GM23338 (cell line): ENCODE measurements at regions not wholly inside any gene's neighbourhood (a gene's known extent, or its start where the extent isn't known, plus 50 kb on each side); places are given as distances from the start of the nearest gene placed in this dataset.

Experiments used
- ATAC-seq: fragments of 200-7000 bp; cut with Tn5 transposase; 3 replicates; pipeline ENCODE4 v1.9.1; 2020
- DNase-seq: peaks from one replicate; pipeline ENCODE4 v3.0.0-alpha.2; 2015; ENCODE audit warnings: low spot score
- H2AFZ ChIP-seq: fragments of 200-600 bp; sonication (generic); 2 replicates; pipeline ENCODE4 v1.8.0; 2016; ENCODE audit warnings: antibody characterized with exemption, mild to moderate bottlenecking, moderate library complexity
- H3F3A ChIP-seq: fragments of 200-600 bp; sonication (generic); replicated peaks from 2 replicates; pipeline ENCODE4 v1.8.0; 2017; ENCODE audit warnings: antibody characterized with exemption, mixed run types, low read depth
- H3K27ac ChIP-seq: fragments of 200-600 bp; sonication (generic); 2 replicates; pipeline ENCODE4 v1.6.1; 2016; ENCODE audit warnings: low read depth
- H3K27me3 ChIP-seq: fragments of 200-600 bp; sonication (generic); 2 replicates; pipeline ENCODE4 v1.8.0; 2016; ENCODE audit warnings: mild to moderate bottlenecking, mixed run types, moderate library complexity; ENCODE audit not compliant: insufficient read depth
- H3K36me3 ChIP-seq: fragments of 200-600 bp; sonication (generic); 2 replicates; pipeline ENCODE4 v1.8.0; 2016; ENCODE audit warnings: mild to moderate bottlenecking; ENCODE audit not compliant: insufficient read depth
- H3K4me1 ChIP-seq: fragments of 200-600 bp; sonication (generic); 2 replicates; pipeline ENCODE4 v1.8.0; 2016; ENCODE audit warnings: mild to moderate bottlenecking, moderate library complexity; ENCODE audit not compliant: insufficient read depth
- H3K4me2 ChIP-seq: fragments of 200-600 bp; sonication (generic); 2 replicates; pipeline ENCODE4 v1.7.1; 2017; ENCODE audit warnings: mixed run types
- H3K4me3 ChIP-seq: fragments of 200-600 bp; sonication (generic); 2 replicates; pipeline ENCODE4 v1.6.1; 2016; ENCODE audit warnings: mixed run types
- H3K79me2 ChIP-seq: fragments of 200-600 bp; sonication (generic); replicated peaks from 2 replicates; pipeline ENCODE4 v1.8.0; 2017; ENCODE audit warnings: mild to moderate bottlenecking; ENCODE audit not compliant: insufficient read depth
- H3K9me2 ChIP-seq: fragments of 200-600 bp; sonication (generic); 2 replicates; pipeline ENCODE4 v1.8.0; 2017; ENCODE audit not compliant: insufficient read depth
- H4K20me1 ChIP-seq: fragments of 200-600 bp; sonication (generic); replicated peaks from 2 replicates; pipeline ENCODE4 v1.8.0; 2017; ENCODE audit warnings: mild to moderate bottlenecking; ENCODE audit not compliant: insufficient read depth
- H3K27ac Mint-ChIP-seq: 2 replicates; pipeline ENCODE4 v1.8.0; 2020; ENCODE audit warnings: inconsistent platforms, mild to moderate bottlenecking, moderate library complexity, mixed read lengths
- H3K27me3 Mint-ChIP-seq: 3 replicates; pipeline ENCODE4 v1.8.0; 2022; ENCODE audit warnings: low read depth, mild to moderate bottlenecking, moderate library complexity, mixed read lengths, inconsistent platforms; ENCODE audit not compliant: insufficient read depth, poor library complexity
- H3K36me3 Mint-ChIP-seq: 3 replicates; pipeline ENCODE4 v1.8.0; 2021; ENCODE audit warnings: low read depth, mild to moderate bottlenecking, inconsistent platforms, moderate library complexity, mixed read lengths
- H3K4me1 Mint-ChIP-seq: 3 replicates; pipeline ENCODE4 v1.8.0; 2020; ENCODE audit warnings: mild to moderate bottlenecking, inconsistent platforms, mixed read lengths
- H3K4me3 Mint-ChIP-seq: 3 replicates; pipeline ENCODE4 v1.8.0; 2021; ENCODE audit warnings: moderate library complexity, mild to moderate bottlenecking, inconsistent platforms, mixed read lengths
- H3K9me3 Mint-ChIP-seq: 3 replicates; pipeline ENCODE4 v1.8.0; 2020; ENCODE audit warnings: moderate library complexity, mild to moderate bottlenecking, inconsistent platforms, mixed read lengths
- CREB1 ChIP-seq: fragments of 250-450 bp; sonication (Bioruptor Pico); IDR thresholded peaks from 2 replicates; pipeline ENCODE4 v1.5.0; 2020; ENCODE audit warnings: low read depth, mild to moderate bottlenecking, moderate library complexity
- EZH2 ChIP-seq: fragments of 200-600 bp; sonication (generic); IDR thresholded peaks from one replicate; pipeline ENCODE4 v1.8.0; 2017; ENCODE audit warnings: antibody characterized with exemption, mild to moderate bottlenecking, low read depth; ENCODE audit not compliant: unreplicated experiment
- EZH2phosphoT487 ChIP-seq: fragments of 200-600 bp; sonication (generic); IDR thresholded peaks from one replicate; pipeline ENCODE4 v1.8.1; 2018; ENCODE audit warnings: antibody characterized with exemption; ENCODE audit not compliant: unreplicated experiment
- JUNB ChIP-seq: IDR thresholded peaks from one replicate; pipeline ENCODE4 v1.6.1; 2016; ENCODE audit warnings: antibody characterized with exemption; ENCODE audit not compliant: unreplicated experiment
- NANOG ChIP-seq: IDR thresholded peaks from 2 replicates; pipeline ENCODE4 v1.6.1; 2016; ENCODE audit warnings: antibody characterized with exemption, borderline replicate concordance
- STAT1 ChIP-seq: IDR thresholded peaks from one replicate; pipeline ENCODE4 v1.6.1; 2016; ENCODE audit warnings: antibody characterized with exemption; ENCODE audit not compliant: unreplicated experiment
- ZNF331 ChIP-seq: fragments of 250-450 bp; sonication (Bioruptor Pico); IDR thresholded peaks from 2 replicates; pipeline ENCODE4 v1.5.0; 2020; ENCODE audit warnings: low read depth, mild to moderate bottlenecking, moderate library complexity
- ZNF462 ChIP-seq: fragments of 250-450 bp; sonication (Bioruptor Pico); IDR thresholded peaks from 2 replicates; pipeline ENCODE4 v1.5.0; 2020; ENCODE audit warnings: mild to moderate bottlenecking, moderate library complexity

DNA sequence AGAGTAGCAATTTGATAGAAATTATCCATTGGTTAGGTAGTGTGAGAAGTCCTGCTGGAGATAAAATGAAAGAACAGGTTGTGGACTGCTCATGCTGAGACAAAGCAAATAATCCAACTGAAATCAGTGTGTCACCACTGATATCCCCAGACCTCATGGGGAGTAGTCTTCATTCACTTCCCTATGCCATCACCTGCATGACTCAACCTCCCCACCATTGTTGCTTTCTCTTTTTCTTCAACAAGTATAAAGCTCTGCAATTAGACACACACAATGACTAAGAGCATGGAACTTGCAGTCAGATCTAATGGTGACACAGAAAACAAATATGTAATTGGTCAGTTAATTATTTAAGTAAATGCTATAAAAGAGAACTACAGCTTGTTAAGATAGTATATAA, 475.3 kb downstream of the RIT2 start (continued):
- TF ChIP-seq ZNF462 (CRISPR knock-in tag) (no peak), ZNF331 (CRISPR knock-in tag) (no peak), NANOG (no peak)

DNA sequence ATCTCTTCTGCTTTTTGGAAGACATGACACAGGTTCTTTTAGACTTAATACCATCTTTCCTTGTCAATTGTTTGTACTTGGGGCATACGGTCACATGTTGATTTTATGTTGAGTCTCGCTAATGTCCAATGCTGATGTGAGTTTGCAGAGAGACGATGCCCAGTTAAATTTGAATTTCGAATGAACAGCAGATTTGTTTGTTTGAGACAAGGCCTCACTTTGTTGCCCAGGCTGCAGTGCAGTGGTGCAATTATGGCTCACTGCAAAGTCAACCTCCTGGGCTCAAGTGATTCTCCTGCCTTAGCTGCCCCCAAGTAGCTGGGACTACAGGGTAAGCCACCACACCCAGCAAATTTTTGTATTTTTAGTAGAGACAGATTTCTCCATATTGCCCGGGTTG, 473.5 kb downstream of the RIT2 start:
- H3K9me3 Mint-ChIP-seq, result no peaks in the 10 kb centered on the region
- Histone ChIP-seq H4K20me1 (no peaks in the 10 kb centered on the region), H3K4me2 (no peak overlapping the region), H3K27me3 (no peaks in the 10 kb centered on the region), H3K36me3 (no peaks in the 10 kb centered on the region), H2AFZ (no peak overlapping the region), H3K4me1 (peaks cover 4% of the 10 kb centered on the region; the same call in 1 of the 2 replicates), H3K4me3 (no peak overlapping the region), H3F3A (no peaks in the 10 kb centered on the region), H3K27ac (no peak overlapping the region), H3K9me2 (no peaks in the 10 kb centered on the region), H3K79me2 (no peaks in the 10 kb centered on the region)
- no peak overlapping the region for H3K27ac Mint-ChIP-seq
- no peak for DNase-seq
- H3K36me3 Mint-ChIP-seq, result no peaks in the 10 kb centered on the region
- H3K27me3 Mint-ChIP-seq, result no peaks in the 10 kb centered on the region
- H3K4me1 Mint-ChIP-seq, result peaks cover 8% of the 10 kb centered on the region; the same call in 2 of the 3 replicates
- no peak for ATAC-seq
- no peak overlapping the region for H3K4me3 Mint-ChIP-seq
- TF ChIP-seq STAT1 (no peak), EZH2 (no peak), ZNF331 (CRISPR knock-in tag) (no peak), EZH2phosphoT487 (no peak), CREB1 (CRISPR knock-in tag) (no peak), ZNF462 (CRISPR knock-in tag) (no peak), JUNB (no peak)
